ENCODE measurements at regions not wholly inside any gene's neighbourhood (a gene's known extent, or its start where the extent isn't known, plus 50 kb on each side); places are given as distances from the start of the nearest gene placed in this dataset.

DNA sequence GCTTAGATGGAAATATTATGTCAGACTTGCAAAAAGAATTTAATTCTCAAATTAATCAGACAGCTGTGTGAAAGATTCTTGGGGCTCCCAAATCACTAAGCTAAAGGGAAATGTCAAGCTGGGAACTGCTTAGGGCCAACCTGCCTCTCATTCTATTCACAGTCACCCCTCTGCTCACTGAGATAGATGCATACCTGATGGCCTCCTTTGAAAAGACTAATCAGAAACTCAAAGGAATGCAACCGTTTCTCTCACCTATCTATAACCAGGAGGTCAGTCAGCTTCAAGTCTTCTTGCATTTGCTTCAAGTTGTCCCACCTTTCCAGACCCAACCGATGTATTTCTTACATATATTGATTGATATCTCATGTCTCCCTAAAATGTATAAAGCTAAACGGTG is 882.7 kb downstream of the CENPC start:
- no peak overlapping the region for H3K27ac ChIP-seq
- TF ChIP-seq, protein P1, sequence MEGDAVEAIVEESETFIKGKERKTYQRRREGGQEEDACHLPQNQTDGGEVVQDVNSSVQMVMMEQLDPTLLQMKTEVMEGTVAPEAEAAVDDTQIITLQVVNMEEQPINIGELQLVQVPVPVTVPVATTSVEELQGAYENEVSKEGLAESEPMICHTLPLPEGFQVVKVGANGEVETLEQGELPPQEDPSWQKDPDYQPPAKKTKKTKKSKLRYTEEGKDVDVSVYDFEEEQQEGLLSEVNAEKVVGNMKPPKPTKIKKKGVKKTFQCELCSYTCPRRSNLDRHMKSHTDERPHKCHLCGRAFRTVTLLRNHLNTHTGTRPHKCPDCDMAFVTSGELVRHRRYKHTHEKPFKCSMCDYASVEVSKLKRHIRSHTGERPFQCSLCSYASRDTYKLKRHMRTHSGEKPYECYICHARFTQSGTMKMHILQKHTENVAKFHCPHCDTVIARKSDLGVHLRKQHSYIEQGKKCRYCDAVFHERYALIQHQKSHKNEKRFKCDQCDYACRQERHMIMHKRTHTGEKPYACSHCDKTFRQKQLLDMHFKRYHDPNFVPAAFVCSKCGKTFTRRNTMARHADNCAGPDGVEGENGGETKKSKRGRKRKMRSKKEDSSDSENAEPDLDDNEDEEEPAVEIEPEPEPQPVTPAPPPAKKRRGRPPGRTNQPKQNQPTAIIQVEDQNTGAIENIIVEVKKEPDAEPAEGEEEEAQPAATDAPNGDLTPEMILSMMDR (conservative IDR thresholded peaks at IDR 0.05): no peak

DNA sequence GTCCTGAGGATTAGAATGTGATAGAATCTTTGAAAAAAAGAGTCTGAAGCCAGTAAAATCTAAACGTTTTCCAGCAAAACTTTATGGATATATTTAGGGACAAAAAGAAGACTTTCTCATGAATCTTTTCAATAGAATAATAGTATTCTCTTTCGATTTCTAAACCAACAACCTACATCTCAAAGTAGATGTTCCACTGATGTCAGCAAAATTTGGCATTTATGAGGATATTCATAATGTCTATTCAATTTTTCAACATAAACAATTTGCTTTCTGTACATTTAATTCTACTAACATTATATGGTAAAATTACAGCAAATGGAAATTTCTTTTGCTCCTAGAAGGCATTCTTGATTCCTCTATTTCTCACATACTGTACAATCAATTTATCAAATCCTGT is 886.5 kb downstream of the CENPC start:
- TF ChIP-seq, protein P1 (conservative IDR thresholded peaks at IDR 0.05): no peak
- H3K27ac ChIP-seq: no peak overlapping the region

DNA sequence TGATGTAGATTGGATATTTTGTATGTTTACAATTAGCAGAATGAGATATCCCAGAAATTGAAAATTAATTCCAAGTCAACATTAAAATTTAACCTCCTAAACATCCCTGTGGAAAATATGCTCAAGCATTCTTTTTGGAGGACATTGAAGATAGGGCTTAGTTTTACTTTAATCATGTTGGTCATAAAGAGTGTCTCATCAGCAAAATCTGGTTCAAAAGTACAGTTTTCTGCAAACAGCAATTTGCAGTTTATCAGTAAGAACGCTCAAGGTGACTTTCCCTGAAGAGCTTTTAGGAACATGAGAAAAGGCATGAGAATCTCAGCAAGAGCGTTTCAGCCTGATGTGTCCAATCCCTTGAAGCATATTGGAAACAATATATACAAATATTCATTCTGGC is 889.8 kb downstream of the CENPC start:
- TF ChIP-seq, protein P1 (conservative IDR thresholded peaks at IDR 0.05): no peak
- no peak overlapping the region for H3K27ac ChIP-seq

DNA sequence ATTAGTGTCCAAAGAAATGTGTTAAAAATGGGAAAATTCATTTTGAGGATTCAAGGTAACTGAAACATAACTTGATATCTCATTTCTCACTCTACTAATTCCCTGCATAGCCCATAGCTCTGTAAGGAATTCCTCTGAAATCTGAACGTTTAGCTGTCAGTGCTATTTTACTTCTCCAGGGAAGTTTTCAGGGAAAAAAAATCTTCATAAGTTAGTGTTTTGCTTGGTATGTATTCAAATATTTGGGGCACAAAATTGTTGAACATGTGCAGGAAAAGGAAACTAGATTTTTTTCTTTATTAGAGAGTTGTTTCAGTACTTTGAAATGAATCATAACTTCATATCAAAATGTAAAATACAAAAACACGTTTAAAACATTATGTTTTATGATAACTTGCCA is 891.4 kb downstream of the CENPC start:
- no peak overlapping the region for H3K27ac ChIP-seq
- TF ChIP-seq, protein P1 (conservative IDR thresholded peaks at IDR 0.05): no peak

DNA sequence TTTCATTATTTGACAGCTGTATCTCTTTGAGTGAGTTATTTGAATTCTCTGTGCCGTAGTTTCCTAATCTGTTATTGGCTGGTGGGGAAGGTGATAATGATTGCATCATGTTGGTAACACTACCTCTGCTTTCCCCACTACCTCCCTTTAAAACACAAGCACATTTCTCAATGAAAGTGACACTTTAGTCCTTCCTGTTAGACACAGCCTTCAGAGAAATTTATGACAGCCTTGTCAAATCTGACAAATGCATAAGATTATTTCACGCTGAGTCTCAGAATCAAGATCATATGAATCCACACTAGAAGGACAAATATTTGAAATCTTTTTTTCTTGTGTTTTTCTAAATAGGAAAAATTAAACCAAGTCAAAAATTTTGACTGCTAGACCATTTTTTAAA is 896.1 kb downstream of the CENPC start:
- TF ChIP-seq, protein P1 (conservative IDR thresholded peaks at IDR 0.05): no peak
- no peak overlapping the region for H3K27ac ChIP-seq

DNA sequence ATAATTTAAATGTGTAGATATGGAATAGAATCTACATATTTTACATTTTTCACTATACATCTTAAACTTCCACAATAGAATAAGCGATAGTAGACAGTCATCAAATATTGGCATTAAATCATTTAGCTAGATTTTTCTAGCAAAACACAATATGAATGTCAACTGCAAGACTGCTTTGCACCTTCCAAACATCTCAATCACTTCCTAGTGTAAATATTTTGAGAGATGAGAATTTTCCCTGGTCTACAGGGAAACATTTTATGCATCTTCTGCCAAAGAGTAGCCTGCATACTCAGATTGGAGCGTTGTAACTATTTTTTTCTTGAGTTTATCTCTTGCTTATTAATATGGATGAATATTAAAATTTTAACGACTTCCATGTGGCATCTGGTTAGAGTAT is 897.4 kb downstream of the CENPC start:
- no peak overlapping the region for H3K27ac ChIP-seq
- TF ChIP-seq, protein P1 (conservative IDR thresholded peaks at IDR 0.05): no peak

DNA sequence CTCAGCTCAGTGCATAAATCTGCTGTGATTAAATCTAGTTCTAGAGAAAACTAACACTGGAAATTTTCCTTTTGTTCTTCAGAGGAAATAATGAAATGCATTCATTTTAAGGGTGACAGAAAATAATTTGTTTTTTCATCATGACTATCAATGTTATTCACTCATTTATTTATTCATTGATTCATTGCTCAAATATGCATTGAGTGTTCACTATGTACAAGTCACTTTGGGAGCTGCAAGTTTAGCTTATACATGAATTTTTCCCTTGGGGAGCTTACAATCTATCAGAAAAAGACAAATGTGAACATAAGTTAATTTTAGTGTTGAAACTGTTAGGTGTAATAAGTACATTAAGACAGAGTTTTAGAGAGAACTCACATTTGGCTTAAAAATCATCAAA is 897.8 kb downstream of the CENPC start:
- H3K27ac ChIP-seq: no peak overlapping the region
- TF ChIP-seq, protein P1 (conservative IDR thresholded peaks at IDR 0.05): no peak
